ENCODE measurements at regions not wholly inside any gene's neighbourhood (a gene's known extent, or its start where the extent isn't known, plus 50 kb on each side); places are given as distances from the start of the nearest gene placed in this dataset.
A peak's percentile ranks its signal among the peaks of the same experiment; 100 is the strongest.
"Not testable (repeated sequence)": the region's sequence is repeated elsewhere in the genome, so short reads cannot be mapped to it uniquely, and the experiment has no call there.

DNA sequence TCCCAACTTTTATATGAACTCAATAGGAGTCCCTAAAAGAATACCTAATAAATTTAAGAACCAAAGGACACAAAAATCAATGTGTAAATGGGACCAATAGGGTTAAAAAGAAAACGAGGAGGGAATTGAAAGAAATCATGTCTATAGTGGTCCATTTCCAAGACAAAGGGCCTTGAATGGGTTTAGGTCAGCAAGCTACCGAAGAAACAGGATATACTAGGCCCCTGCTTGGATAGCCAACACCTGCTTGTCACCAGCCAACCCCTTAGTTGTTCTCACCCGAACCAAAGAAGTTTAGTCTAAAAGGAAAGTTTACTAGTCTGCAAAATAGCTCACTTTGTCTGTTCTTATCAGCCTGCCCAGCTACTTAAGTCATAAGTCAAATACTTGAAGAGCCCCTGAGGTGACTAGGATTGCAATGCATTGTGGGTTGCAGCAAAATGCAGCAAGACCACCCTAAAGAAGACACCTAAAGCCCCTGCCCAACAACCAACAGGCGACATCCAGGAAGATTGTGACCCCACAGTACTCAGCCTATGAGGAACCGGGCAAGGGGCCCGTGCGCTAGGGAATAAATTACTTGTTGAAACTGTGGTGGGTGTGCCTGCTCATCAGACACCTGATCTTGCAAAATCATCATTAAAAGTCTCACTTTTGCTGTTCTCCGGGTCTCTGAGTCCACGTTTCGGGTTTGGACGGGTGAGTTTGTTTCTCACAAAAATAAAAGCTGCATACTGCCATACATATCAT, 183.9 kb upstream of the PPP1R26 start:
- no peak for DNase-seq (ENCODE audit: low spot score)

DNA sequence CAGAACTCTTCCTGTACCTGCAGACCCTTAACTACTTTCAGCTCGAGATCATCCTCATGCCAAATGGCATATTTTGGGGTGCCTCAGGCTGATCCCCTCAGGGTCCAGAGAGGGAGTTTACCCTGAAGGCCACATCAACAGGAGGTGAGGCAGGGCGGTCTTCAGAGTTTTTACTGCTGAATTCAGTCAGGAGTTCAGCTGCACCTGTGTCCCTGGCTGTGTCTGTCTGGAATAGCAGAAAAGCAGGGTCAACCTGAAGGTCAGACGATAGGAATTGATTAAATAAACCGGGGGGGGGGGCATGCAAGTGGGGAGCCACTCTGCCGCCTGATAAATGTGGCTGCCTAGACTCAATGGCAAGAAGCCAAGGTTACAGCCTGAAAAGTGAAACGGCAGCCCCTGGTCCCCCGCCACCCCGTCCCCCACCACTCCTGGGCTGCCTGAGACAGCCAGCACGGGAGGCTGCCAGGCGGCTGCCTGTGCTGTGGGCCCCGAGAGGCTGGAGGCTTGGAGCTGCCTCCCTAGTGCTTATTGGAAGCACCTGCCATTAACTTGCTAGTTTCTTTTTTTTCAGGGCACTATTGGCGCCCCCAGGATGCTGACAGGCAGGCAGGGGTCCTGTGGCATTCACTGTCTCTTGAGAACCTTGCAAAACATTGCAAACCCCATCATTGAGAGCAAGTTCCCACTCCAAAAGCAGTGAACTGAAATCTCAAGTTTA, 182.7 kb upstream of the PPP1R26 start:
- DNase-seq (ENCODE audit: low spot score), result no peak

DNA sequence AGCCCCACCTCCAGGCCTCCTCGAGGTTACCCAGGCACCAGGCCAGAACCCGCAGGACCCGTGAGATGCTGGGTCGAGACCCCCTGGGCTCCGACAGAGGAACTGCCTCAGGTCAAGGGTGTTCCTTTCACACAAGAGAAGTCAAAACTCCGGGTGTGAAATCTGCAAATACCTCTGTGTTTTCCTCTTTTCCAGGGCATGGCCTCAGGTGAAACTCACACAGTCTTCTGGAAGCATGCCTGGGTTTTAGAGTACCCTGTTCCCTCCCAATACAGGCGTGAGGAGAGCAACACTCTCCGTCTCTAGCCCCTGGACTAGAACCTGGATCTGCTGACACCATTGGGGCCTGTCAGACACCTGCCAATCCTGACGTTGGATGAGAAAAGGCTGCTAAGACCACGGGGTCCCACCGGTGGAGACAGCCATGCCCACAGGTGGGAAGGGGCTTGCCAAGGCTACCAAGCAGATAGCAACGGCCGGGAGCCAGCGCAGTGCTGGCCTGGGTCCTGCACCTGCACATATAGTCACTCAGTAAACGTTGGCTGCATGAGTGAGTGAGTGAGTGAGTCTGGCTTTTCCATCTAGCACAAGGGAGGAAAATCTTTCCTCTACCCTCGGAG, 182.0 kb upstream of the PPP1R26 start:
- DNase-seq (ENCODE audit: low spot score), result no peak

DNA sequence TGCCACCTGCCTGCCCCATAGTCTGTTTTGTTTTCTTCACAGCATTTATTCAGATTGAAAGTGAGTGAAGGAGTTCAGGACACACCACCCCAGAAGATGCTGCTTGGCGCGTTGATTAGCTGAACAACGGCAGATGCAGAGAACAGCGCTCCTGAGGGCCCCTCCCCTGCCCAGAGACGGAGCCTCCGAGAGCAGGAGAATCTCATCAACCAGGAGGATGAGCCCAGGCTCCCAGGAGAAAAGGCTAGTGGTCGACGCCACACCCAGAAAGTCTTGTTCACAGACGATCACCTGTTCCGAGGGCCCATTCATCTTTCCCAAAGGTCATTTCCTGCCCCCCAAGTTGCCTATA, 180.4 kb upstream of the PPP1R26 start:
- DNase-seq (ENCODE audit: low spot score), result no peak

DNA sequence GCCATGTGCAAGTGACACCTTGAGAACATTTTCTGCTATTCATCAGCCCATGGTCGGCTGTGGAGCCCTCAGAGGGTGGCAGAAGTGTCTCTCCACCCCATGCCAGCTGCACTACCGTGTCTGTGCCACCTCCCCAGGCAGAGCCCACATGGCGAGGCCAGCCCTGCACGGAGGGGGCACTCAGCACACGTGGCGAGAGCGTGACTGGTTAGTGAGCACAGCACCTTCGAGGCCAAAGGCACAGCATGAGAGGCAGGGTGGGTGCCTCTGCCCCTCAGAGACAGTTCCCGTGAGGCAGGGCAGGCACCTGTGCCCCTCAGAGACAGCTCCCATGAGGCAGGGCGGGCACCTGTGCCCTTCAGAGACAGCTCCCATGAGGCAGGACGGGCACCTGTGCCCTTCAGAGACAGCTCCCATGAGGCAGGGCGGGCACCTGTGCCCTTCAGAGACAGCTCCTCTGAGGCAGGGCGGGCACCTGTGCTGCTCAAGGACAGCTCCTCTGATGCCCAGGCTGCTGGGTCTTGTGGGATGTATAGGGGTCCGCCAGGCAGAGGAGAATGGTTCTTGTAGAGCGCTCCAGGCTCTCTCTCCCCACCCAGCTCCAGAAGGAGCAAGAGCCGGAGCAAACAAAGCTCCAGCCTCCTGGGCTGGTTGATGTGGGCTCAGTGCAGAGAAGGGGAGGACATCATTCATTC, 179.8 kb upstream of the PPP1R26 start:
- DNase-seq (ENCODE audit: low spot score), result no peak

DNA sequence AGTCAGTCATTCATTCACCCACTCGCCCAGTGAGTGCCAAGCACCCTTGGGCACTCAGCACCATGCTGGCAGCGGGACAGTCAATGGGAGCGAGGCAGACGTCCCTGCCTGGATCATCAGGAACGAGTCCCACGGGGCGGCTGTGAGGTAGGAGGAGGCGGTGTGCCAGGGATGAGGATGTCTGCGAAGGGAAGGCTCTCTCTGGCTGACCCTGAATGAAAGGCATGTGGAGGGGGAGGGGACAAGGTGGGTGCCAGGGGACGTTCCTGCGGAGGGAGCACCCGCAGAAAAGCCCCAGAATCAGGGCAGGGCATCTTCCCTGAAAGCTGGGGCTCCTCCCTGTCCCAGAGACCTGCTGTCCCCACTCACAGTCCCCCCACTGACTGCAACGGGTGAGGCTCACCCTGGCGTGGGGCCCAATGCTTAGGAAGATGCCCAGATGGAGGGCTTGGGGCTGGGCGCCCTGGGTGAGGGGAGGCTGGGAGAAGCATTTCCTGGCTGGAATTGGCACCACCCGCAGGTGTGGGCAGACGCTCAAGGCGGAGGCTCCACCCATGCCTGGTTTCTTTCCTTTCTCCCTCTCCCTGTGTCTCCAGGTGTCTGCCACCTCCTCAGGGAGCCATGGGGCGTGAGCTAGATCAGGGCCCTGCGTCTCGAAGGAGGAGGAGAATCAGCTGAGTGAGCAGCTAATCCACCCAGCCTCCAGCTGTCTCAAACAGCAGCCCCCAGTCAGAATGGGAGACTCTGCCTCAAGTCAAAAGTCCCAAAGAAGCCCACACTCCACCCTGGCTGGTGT, 179.0 kb upstream of the PPP1R26 start:
- DNase-seq (ENCODE audit: low spot score), result peak; percentile 53

DNA sequence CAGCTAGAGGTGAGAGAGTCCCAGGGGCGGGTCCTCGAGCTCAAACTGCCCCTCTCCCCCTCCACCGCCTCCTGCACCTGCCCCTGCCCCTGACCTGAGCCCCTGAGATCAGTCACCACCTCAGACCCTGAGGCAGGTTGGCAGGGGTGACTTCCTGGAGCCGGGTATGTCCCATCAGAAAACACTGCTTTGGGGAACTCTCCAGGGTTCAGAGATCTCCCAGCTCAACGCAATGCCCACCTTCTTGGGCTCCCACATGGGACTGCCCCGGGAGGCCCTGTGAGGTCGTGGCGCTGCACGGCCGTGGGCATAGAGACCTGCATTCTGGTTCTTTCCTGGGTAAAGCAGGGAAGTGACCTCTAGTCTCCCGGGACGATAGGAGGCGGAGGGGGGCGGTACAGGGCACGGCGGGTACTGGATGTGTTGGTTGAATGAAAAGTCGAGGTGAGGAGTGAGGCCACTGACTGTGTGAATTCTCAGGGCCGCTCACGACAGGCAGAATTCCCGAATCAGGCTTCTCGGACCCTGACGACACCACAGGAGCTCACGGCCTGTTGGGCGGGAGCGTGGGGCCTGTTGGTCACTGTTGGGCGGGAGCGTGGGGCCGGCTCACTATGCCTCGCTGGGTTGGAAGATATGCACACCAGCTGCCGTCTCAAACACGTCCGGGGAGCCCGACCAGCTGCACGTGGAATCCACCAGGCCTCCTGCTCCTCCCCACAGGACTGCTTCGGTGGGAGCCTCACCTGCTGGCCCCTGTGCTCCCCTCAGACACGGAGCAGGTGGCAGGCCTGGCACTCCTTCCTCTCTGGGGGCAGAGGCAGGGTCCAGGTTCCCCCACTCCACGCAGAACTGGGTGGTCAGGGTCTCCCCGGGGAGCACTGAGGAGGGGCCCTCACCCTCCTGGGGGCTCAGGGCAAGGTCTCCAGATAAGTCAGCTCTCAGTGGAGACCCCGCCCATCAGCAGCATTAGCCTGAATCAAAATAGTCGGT, 178.0 kb upstream of the PPP1R26 start:
- no peak for DNase-seq (ENCODE audit: low spot score)

DNA sequence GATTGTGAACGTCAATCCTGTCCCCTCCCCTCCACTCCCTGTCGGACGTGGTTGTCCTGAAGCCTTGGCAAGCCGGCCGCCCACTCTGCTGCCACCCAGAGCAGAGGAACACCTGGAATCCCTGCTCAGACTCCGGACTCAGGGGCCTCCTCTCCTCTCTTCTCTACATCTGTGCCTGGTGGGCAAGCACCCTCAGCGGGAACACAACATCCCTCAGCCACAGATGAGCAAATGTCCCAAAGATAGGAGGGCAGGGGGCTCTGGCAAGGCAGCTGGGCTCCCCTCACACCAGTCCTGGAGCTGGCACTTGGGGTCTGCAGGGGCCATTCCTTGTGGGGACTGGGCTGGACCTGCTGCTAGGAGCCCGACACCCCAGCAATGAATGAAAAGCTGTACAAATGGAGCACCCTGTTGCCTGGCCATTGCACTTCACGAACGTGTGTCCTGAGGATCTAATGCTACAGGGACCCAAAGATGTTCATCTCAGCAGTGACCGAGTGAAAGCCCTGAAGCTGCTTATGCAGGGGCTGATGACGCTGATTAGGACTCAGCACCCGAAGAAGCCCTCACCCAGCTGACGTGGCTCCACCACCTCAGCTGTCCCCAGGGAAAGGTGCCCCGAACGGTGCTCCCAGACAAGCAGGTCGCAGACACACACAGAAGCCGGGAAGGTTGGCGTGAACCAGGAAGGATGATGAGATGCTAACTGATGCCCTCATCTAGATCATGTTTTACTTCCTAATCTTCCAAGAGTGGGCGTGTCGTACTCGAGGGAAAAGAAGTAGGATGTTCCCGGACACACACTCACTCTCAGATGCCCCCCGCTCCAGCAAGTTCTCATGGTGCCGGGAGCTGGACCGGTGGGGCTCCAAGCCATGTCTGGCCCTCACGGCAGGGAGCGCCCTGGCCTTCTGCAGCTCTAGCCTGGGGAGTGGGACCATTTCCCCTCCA, 177.0 kb upstream of the PPP1R26 start:
- no peak for DNase-seq (ENCODE audit: low spot score)

DNA sequence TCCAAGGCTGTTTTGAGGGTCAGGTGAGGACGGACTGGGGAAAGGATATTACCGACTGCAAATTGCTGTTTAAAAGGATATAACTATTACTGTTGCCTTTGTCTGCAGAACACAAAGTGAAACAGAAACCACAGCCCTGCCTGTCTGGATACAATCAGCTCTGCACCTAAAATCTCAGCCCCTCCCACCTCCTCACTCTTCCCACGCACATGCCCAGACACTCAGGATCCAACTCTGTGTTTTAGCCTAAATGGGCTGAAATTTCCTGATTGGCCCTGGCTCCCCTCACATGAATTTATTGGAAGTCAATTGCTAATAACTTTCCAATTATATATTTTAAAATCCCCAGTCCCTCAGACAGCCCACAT, 176.3 kb upstream of the PPP1R26 start:
- DNase-seq (ENCODE audit: low spot score), result no peak

DNA sequence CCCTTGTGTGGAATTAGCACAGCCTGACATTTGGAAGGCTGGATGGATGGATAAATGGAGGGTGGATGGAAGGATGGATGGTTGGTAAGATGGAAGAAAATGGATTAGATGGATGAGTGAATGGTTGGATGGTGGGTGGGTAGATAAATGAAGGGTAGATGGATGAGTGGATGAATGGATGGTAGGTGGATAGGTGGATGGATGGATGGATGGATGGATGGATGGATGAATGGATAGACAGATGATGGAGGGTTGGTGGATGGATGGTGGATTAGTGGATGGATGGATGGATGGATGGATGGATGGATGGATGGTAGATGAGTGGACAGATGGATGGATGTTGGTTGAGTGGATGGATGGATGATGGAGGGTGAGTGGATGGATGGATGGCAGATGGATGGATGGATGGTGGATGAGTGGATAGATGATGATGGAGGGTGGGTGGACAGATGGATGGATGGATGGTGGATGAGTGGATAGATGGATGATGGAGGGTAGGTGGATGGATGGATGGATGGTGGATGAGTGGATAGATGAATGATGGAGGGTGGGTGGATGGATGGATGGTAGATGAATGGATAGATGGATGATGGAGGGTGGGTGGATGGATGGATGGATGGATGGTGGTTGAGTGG, 175.6 kb upstream of the PPP1R26 start:
- no peak for DNase-seq (ENCODE audit: low spot score)

DNA sequence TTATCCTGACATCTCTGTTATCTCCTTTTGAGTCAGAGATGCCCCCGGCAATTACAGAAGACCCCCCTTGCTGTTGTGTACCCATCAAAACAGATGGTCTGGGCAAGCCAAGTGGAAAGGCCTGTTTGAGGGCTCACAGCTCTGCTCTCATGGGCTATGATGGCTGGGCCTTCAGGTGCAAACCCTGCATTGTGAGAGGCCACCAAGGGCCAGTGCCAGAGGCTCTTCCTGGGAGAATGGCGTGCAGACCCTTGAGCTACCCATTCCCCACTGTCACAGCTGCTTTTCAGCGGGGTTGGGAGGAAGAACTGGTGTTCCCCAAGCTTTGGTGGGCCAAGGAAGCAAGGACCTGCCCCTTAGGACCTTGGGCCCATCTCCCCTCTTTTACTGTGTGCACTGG, 174.7 kb upstream of the PPP1R26 start:
- no peak for DNase-seq (ENCODE audit: low spot score)

DNA sequence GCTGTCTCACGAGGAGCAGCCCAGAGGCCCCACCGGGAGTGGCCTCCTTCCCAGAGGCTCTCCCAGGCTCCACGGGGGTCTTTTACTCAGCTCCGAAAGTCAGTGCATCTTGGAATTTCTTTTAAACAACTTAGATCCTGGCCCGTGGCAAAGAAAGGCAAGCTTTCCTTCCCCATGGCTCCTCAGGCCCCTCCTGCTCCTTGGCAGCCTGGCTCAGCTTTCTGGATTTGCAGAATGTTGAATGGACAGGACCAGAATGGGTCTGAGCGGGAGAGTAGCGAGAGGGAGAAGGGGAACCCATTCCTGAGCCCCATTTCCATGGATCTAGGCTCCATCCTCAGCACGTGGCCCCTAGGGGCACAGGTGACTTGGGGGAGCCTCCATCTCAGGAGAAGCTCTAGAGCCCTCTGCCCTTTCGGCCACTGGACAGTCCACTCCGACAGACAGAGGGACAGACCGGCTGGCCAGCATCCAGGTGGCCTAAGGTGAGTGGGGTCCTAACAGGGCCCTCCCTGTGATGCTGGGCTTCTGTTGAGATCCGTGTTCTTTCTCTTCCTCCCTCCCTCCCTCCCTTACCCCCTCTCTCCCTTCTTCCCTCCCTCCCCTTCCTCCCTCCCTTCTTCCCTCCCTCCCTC, 173.9 kb upstream of the PPP1R26 start:
- no peak for DNase-seq (ENCODE audit: low spot score)

DNA sequence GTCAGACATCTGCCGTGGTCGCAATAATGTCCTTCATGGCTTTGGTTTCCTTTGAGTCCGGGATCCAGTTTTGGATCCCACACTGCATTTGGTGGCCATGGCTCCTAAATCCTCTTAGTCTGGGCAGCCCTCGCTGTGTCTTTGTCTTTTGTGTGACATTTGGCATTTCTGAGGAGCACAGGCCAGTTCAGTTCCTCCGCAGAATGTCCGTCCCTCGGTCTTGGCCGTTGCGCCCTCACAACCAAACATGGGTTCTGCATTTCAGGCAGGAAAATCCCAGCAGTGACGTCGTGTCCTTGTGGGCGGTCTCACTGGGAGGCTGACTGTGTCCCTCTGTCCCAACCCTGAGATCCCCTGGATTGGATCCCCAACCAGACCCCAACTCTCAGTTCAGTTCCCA, 172.9 kb upstream of the PPP1R26 start:
- DNase-seq (ENCODE audit: low spot score), result no peak

DNA sequence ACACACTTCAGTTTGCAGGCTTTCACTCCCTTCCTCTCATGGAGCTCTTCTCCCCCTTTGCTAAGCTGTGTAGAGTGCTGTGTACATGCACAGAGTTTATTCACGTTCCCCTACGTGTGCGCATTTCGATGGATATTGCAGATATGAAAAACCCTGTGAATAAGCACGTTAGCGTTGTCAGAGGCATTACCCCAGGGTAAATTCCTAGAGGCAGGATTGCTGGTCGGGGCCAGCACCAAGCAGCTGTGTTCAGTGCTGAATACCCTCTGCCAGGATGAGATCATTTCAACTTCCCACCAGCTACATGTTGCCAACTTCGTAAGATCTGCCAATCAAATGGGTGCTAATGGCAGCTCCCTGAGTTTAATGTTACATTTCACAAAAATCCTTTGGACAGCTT, 172.3 kb upstream of the PPP1R26 start:
- no peak for DNase-seq (ENCODE audit: low spot score)

DNA sequence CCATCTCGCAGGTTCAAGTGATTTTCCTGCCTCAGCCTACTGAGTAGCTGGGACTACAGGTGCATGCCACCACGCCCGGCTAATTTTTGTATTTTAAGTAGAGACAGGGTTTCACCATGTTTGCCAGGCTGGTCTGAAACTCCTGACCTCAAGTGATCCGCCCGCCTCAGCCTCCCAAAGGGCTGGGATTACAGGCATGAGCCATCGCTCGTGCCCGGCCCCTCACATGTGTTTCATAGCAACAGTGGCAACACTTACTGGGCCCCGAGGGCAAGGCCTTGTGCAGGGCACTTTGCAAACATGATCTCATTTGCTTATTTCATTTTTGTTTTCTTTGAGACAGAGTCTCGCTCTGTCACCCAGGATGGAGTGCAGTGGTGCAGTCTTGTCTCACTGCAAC, 171.7 kb upstream of the PPP1R26 start:
- DNase-seq (ENCODE audit: low spot score), result not testable (repeated sequence)

DNA sequence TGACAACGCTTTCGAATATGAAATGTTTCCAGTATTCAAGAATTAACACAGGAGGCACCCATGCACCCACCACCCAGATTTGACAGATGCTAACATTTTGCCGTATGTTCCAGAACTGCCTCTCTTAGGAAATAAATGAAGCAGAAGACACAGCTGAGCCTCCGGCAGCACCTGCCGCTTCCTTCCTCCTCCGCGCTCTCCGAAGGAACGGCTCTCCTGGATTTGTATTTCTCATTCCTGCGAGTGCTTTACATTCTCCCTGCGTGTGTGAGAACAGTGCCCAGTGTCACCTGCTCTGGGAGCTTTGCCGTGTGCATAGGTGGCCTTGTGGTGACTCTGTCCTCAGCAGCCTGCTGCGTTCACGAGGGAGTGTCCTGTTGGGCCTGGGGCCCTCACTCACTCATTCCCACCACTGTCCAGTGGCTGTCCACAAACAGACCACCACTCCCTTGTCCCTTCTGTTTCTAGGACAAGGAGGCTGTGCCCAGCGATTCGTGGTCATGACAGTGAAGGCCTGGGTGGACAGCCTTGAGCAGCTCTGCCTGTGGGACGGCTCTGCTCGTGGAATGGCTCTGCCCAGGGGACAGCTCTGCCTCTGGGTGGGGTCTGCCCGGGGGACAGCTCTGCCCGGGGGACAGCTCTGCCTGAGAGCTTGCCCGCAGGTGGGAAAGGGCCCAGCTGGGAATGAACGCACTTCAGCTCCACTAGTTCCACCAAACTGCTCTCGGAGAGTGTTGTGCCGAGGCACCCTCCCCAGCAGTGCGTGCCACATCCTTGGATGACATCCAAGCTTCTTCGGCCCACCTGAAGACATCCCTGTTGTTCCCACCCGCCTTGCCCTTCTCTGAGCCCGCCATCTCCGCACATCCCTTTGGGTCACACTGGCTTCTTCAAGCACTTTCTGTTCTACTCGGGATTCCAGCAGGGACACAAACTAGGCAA, 170.5 kb upstream of the PPP1R26 start:
- DNase-seq (ENCODE audit: low spot score), result no peak

DNA sequence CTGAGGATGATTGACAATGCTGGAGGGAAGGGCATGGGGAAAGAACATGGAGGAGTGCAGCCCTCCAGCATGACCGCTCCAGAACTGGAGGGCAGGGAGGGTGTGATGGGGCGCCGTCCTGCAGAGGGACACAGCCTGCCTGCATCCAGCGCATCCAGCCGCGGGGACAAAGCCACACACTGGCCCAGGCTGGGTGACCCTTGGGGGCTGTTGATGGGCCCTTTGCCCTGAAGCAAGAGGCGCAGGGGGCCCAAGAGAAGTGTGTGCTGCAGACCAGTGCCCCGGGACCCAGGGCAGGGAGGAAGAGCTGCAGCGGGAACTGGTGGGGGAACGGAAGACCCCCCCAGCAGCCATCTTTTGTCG, 169.8 kb upstream of the PPP1R26 start:
- no peak for DNase-seq (ENCODE audit: low spot score)

DNA sequence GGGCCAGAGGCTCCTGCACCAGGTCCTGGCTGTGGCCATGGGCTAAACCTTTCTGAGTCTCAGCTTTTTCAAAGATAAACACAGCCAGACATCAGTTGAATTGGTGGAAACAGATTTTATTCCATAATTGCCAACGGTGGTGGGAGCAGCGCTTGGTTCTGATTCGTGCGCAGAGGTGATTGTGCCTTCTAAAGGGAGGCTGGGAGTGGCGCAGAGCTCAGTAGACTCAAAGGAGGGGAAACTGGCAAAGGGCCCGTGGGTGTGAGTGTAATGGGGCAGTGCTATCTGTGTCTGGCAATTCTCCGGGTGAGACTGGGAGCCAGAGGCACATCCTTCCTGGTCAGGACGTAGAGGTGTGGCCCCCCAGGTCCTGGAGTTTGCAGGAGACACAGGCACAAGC, 169.4 kb upstream of the PPP1R26 start:
- DNase-seq (ENCODE audit: low spot score), result no peak
